ENCODE measurements at regions not wholly inside any gene's neighbourhood (a gene's known extent, or its start where the extent isn't known, plus 50 kb on each side); places are given as distances from the start of the nearest gene placed in this dataset.

DNA sequence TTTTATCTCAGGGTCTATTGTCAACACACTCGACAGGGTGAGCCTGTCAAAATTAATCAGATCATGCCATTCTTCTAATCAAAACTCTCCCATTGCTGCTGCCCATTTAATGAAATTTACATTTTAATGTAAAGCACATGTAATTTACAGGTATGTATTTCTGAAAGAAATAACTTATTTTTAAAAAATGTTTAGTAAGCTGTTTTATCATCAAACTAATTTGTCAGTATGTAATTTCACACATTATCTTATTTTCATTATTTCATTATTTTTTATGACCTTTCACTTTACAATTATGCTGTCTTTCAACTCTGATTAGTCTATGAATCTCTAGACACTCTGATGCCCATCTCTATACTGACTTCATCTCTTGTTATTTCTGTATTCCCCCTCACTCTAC lies 467.8 kb downstream of the ZNF804A start:
- Mint-ChIP-seq H3K4me1 (ENCODE audit: low read depth, unreplicated experiment) (no peaks in the 10 kb centered on the region), H3K36me3 (ENCODE audit: insufficient read depth, unreplicated experiment) (no peaks in the 10 kb centered on the region), H3K4me3 (ENCODE audit: low read depth, unreplicated experiment) (no peak overlapping the region), H3K9me3 (ENCODE audit: low read depth, unreplicated experiment) (no peaks in the 10 kb centered on the region), H3K27me3 (ENCODE audit: unreplicated experiment) (no peaks in the 10 kb centered on the region), H3K27ac (ENCODE audit: unreplicated experiment) (no peak overlapping the region)
- intact Hi-C loops (cut with micrococcal nuclease; ENCODE audit: unreplicated experiment): no loop called here
- BruUV-seq (replicated peaks): no TSS peak
- CTCF ChIA-PET: interaction anchor here (0.6 kb wide), 1 partner anchor 1129 kb away, joined by 3 read pairs; no protein-coding TSS in a partner anchor
- DNase-seq: no peak
- TF ChIP-seq, protein P1, sequence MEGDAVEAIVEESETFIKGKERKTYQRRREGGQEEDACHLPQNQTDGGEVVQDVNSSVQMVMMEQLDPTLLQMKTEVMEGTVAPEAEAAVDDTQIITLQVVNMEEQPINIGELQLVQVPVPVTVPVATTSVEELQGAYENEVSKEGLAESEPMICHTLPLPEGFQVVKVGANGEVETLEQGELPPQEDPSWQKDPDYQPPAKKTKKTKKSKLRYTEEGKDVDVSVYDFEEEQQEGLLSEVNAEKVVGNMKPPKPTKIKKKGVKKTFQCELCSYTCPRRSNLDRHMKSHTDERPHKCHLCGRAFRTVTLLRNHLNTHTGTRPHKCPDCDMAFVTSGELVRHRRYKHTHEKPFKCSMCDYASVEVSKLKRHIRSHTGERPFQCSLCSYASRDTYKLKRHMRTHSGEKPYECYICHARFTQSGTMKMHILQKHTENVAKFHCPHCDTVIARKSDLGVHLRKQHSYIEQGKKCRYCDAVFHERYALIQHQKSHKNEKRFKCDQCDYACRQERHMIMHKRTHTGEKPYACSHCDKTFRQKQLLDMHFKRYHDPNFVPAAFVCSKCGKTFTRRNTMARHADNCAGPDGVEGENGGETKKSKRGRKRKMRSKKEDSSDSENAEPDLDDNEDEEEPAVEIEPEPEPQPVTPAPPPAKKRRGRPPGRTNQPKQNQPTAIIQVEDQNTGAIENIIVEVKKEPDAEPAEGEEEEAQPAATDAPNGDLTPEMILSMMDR (IDR thresholded peaks at IDR 0.05; ENCODE audit: unreplicated experiment): no peak

DNA sequence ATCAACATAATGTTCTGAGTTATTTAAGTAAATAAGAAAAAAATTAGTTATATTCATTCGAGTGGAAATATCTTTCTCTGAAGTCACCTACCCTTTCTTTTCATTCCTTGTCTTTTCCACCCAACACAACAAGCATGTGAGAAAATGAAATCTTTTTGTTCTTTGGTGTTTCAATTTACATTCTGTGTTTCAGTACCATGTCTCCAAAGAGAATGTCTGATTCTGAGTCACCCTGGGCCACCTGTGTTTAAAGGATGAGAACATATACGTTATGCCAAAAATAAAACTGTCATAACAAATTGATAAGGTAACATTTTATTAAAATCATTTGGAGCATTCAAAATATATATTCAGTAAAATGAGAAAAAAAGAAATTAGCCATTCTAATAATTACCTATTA lies 470.8 kb downstream of the ZNF804A start:
- Mint-ChIP-seq H3K4me3 (ENCODE audit: low read depth, unreplicated experiment) (no peak overlapping the region), H3K4me1 (ENCODE audit: low read depth, unreplicated experiment) (no peaks in the 10 kb centered on the region), H3K9me3 (ENCODE audit: low read depth, unreplicated experiment) (no peaks in the 10 kb centered on the region), H3K27me3 (ENCODE audit: unreplicated experiment) (no peaks in the 10 kb centered on the region), H3K27ac (ENCODE audit: unreplicated experiment) (no peak overlapping the region), H3K36me3 (ENCODE audit: insufficient read depth, unreplicated experiment) (no peaks in the 10 kb centered on the region)
- CTCF ChIA-PET: no interaction called here
- intact Hi-C loops (cut with micrococcal nuclease; ENCODE audit: unreplicated experiment): no loop called here
- DNase-seq: no peak
- no TSS peak for BruUV-seq (replicated peaks)
- TF ChIP-seq, protein P1 (IDR thresholded peaks at IDR 0.05; ENCODE audit: unreplicated experiment): no peak

DNA sequence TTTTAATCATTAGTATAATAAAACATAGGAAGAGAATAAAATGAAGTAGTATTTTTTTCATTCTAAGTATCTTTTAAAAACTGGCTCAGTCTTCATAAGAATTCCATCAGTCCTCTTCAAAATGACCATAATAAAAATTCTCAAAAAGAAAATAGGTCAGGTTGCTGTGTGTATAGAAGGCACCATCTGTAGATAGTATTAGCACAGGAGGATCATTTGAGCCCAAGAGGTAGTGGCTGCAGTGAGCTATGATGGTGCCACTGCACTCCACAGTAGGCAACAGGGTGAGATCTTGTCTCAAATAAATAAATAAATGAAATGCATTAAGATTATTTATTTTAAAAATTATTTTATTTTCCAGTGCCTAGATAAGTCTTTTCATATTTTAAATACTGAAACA lies 475.8 kb downstream of the ZNF804A start:
- Mint-ChIP-seq H3K9me3 (ENCODE audit: low read depth, unreplicated experiment) (no peaks in the 10 kb centered on the region), H3K27me3 (ENCODE audit: unreplicated experiment) (no peaks in the 10 kb centered on the region), H3K4me3 (ENCODE audit: low read depth, unreplicated experiment) (no peak overlapping the region), H3K4me1 (ENCODE audit: low read depth, unreplicated experiment) (no peaks in the 10 kb centered on the region), H3K27ac (ENCODE audit: unreplicated experiment) (no peak overlapping the region), H3K36me3 (ENCODE audit: insufficient read depth, unreplicated experiment) (no peaks in the 10 kb centered on the region)
- CTCF ChIA-PET: no interaction called here
- intact Hi-C loops (cut with micrococcal nuclease; ENCODE audit: unreplicated experiment): no loop called here
- TF ChIP-seq, protein P1 (IDR thresholded peaks at IDR 0.05; ENCODE audit: unreplicated experiment): no peak
- DNase-seq: no peak
- no TSS peak for BruUV-seq (replicated peaks)

DNA sequence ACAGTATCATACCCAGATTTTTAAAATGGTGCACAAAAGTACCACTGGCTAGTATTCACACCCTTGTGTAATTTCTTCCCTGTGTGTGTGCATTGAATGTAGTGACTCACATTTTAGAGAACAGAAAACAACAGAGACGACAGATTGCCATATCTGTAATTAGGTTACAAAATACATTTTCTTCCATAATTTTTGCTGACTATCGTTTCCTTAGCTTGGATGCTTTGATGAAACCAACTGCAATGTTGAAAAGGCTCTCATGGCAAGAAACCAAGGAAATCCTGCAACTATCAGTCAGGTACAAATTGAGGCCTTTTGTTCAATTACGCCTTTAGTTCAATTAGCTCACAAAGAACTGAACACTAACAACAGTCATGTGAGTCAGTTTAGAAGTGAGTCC lies 484.4 kb downstream of the ZNF804A start:
- no TSS peak for BruUV-seq (replicated peaks)
- H3K27me3 Mint-ChIP-seq (ENCODE audit: unreplicated experiment): no peaks in the 10 kb centered on the region
- CTCF ChIA-PET: interaction anchor here (0.6 kb wide), 1 partner anchor 25 kb away, joined by 3 read pairs; no protein-coding TSS in a partner anchor
- DNase-seq: no peak
- H3K4me3 Mint-ChIP-seq (ENCODE audit: low read depth, unreplicated experiment): no peak overlapping the region
- no peak overlapping the region for H3K27ac Mint-ChIP-seq (ENCODE audit: unreplicated experiment)
- no peaks in the 10 kb centered on the region for H3K36me3 Mint-ChIP-seq (ENCODE audit: insufficient read depth, unreplicated experiment)
- intact Hi-C loops (cut with micrococcal nuclease; ENCODE audit: unreplicated experiment): no loop called here
- TF ChIP-seq, protein P1 (IDR thresholded peaks at IDR 0.05; ENCODE audit: unreplicated experiment): no peak
- peaks cover 2% of the 10 kb centered on the region for H3K9me3 Mint-ChIP-seq (ENCODE audit: low read depth, unreplicated experiment)
- H3K4me1 Mint-ChIP-seq (ENCODE audit: low read depth, unreplicated experiment): no peaks in the 10 kb centered on the region
